ENCODE measurements at regions not wholly inside any gene's neighbourhood (a gene's known extent, or its start where the extent isn't known, plus 50 kb on each side); places are given as distances from the start of the nearest gene placed in this dataset.

GRCh38 chr10:28468707-28469483, 64.0 kb upstream of the WAC start:
- no peaks in the 10 kb centered on the region for H3K9me1 ChIP-seq (replicated peaks; ENCODE audit: control insufficient read depth, extremely low read depth, insufficient read depth, low read length)

More at GRCh38 chr10:28468707-28469483, 64.0 kb upstream of the WAC start:
- Histone ChIP-seq H3K9ac (replicated peaks; ENCODE audit: extremely low read depth, insufficient read depth, low read length) (no peak overlapping the region), H3K27ac (ENCODE audit: insufficient read depth, low read depth, low read length) (no peak overlapping the region), H4K20me1 (replicated peaks; ENCODE audit: control insufficient read depth, extremely low read depth, insufficient read depth, low read length) (no peaks in the 10 kb centered on the region), H3K4me1 (ENCODE audit: control insufficient read depth, extremely low read depth, insufficient read depth, low read length) (no peaks in the 10 kb centered on the region), H3K79me2 (ENCODE audit: control insufficient read depth, insufficient read depth, low read length) (no peaks in the 10 kb centered on the region), H3K4me2 (ENCODE audit: insufficient read depth, low read length) (no peak overlapping the region), H3K36me3 (ENCODE audit: control insufficient read depth in 2 of 2, extremely low read depth in 1 of 2, insufficient read depth in 2 of 2, low read length in 2 of 2) (no peaks in the 10 kb centered on the region), H3K27me3 (ENCODE audit: control insufficient read depth in 2 of 2, insufficient read depth in 2 of 2, low read length in 2 of 2) (no peaks in the 10 kb centered on the region), H3K9me3 (replicated peaks; ENCODE audit: control insufficient read depth, insufficient read depth, low read length) (no peaks in the 10 kb centered on the region), H3K4me3 (replicated peaks in 1 of 3; ENCODE audit: insufficient read depth in 1 of 3, low read depth in 1 of 3, low read length in 3 of 3) (no peak overlapping the region), H2AFZ (ENCODE audit: low read depth, low read length) (no peak overlapping the region)
- intact Hi-C loops (cut with micrococcal nuclease) (no loop called here), dilution Hi-C loops (cut with MboI; ENCODE audit: extremely low pct_ligation_motif_present, low sequenced_read_pairs) (no loop called here)
- CTCF ChIA-PET: no interaction called here
- FAIRE-seq (no peak), DNase-seq (ENCODE audit: low read depth, low spot score) (no peak)
- BruUV-seq (replicated peaks): no TSS peak
- POLR2A ChIA-PET: no interaction called here
- TF ChIP-seq GATA2 (IDR thresholded peaks at IDR 0.05; ENCODE audit: insufficient read depth, insufficient read length, low read depth, low read length) (no peak), POLR2AphosphoS5 (IDR thresholded peaks at IDR 0.05; ENCODE audit: insufficient read depth, low read depth, low read length) (no peak), MAX (IDR thresholded peaks at IDR 0.05; ENCODE audit: insufficient read depth, insufficient read length) (no peak), CTCF (IDR thresholded peaks at IDR 0.05; ENCODE audit: extremely low read depth in 1 of 2, insufficient read depth in 1 of 2, low read depth in 1 of 2, low read length in 2 of 2) (no peak)
